NCI-H1694 (cell line): ENCODE measurements at regions not wholly inside any gene's neighbourhood (a gene's known extent, or its start where the extent isn't known, plus 50 kb on each side); places are given as distances from the start of the nearest gene placed in this dataset.

Source experiments
- DNase-seq: peaks from one replicate; lab custom pipeline; 2025; lab: John Stamatoyannopoulos, UW

DNA sequence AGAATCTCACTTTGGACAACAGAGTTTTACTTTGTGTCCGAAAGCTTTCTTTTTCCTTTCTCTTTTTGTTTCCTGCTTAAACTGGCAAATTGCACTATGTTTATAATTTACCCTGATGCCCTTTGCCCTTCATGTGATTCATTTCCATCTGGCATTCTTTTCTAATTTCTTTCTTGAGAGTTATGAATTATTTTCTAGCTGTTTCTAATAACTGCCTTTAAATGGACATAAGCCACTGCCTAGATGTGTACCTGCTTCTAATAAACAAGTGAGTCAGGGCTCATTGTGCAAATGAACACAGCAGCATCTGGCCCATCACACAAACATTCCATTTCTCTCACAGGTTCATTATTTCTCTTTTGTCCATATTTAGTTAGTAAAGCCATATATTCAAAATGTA lies 242.3 kb upstream of the GPRIN3 start:
- no peak for DNase-seq

DNA sequence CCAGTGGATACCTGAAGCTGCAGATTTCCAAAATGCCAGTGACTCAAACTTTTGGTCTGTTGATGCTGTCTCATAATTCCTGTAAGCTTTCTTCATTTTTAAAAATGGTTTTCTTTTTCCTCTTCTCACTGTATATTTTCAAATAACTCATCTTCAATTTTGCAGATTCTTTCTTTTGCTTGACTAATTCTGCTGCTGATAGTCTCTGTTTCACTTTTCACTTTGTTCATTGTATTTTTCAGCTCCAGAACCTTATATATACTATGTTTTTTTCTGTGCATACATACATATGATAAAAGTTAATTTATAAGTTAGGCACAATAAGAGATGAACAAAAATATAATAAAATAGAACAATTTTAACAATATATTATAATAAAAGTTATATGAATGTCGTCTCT lies 237.7 kb upstream of the GPRIN3 start:
- DNase-seq: no peak

DNA sequence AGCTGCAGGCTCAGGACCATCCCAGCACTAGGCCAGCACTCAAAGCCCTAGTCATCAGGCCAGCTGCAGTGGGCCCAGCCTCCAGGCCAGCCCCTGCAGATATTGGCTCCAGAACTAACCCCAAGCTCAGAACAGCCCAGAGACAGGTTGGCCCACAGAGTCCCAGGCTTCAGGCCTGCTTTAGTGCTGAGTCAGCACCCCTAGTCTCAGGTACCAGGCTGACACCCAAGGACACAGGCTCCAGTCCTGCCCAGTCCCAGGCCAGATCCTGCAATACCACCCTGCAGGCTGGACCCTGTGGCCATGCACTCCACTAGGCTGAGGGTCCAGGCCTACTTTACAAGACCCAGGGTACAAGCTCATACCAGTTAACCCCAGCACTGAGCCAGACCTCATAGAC lies 234.4 kb upstream of the GPRIN3 start:
- no peak for DNase-seq

DNA sequence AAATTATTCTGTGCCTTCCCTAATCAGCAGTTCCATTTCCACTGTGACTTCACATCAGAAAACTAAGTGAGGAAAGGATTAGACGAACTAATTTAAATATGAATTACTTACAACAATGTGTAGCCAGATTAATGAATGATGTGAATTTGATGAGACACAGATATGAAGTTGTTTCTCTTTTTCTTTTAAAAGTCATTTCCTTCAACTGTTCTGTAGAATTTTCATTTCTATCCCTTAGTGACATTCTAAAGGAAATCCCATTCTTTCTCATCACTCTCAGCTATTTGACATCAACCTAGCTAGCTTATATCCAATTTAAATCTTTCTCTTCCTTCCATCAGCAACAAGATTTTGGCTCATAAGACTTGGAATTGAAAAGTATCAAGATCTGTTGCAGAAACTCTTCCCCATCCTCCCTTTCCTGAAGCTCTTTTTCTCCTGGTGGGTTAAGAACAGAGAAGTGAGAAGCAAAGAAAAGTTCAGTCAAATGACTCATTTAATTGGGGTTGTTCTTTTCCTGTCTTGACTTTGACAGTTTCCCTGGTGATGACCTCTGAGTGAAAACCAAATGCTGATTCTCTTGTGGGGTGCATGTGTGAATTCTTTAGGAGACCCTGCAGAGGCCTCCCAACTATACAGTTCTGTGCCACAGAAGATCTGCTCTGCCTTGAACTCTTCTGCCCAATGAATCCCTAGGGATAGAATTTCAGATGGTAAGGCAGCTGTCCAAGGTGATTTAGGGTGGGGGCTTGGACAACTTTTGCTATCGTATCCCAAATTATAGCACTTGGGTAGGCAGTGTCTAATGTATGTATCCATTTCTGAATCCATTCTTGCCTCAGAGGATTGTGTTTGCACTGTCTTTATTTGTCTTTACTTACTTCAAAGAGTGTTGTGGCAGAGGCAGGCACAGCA lies 232.5 kb upstream of the GPRIN3 start:
- no peak for DNase-seq

DNA sequence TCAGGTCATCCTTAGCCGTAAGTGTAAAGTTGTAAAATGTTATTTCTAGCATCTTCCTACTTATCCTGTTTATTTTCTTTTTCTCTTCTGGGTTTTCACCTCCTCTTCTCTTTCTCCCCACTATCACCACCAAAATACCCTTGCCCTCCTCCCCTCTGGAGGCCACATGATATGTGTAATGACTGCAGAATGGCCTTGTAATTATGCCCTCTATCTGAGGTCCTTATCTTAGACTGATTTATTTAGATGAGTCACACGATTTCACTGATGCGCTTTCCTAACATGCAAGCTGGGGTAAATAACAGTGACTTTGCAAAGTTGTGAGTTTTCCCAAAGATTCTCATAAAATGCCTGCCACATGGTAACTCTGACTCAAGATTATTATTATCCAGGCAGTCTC lies 231.8 kb upstream of the GPRIN3 start:
- no peak for DNase-seq

DNA sequence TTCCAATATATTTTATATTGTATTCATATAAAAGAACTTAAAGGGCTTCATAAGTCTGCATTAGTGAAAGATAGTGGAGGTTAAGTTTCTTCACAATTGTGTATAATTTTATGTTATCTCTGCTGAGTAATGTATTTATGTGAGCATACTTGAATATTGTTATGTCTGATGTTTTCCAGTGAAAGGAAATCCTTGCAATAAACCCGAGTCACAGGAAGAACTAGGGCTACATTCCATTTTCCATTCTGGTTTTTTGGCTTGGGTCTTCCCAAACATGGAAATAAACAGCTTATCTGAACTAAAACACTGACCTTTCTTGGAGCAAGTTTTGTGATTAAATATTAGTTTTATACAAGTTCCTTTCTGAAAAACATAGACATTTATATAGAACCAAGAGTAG lies 231.3 kb upstream of the GPRIN3 start:
- no peak for DNase-seq

DNA sequence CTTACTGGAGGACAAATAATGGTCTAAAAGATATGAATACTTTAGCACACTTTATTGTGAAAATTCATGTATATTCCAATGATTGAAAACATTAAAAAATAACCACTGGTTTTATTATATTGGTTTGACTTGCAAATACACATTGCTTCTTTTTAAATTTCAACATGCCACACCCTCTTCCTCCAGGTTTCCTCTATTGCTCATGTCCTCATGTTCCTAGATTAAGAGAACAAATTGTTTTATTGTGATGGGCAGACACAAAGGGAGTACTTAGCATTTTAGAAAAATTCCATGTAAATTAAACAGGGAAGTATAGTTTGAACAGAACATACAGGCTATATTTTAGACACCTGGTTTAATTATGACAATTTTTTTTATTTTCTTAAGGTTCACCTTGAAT lies 230.6 kb upstream of the GPRIN3 start:
- no peak for DNase-seq

DNA sequence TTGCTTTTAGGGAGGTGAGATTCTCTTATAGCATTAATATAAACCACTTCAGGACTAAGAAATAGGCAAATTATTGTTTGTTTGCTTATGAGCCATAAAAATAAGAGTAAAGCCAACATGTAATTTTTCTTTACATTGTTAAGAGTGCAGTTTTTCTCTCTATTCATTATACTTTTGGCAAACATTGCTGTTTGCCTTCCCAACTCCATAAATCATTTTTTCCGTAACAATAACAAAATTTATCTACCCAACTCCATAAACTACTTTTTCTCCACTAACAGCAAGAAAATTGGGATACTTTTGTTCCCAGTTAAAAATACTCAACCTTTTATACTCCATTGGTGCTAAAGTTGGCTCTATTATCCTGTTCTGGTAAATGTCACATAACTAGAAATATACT lies 229.7 kb upstream of the GPRIN3 start:
- no peak for DNase-seq

DNA sequence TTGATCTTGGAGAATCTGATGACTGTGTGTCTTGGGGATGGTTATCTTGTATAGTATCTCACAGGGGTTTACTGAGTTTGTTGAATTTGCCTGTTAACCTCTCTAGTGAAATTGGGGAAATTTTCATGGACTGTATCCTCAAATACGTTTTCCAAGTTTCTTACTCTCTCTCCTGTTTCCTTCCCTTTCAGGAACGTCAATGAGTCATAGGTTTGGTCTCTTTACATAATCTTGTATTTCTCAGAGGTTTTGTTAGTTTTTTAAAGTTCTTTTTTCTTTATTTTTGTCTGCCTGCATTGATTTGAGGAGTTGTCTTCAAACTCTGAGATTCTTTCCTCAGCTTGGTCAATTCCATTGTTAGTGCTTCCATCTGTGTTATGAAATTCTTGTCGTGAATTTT lies 227.7 kb upstream of the GPRIN3 start:
- no peak for DNase-seq

DNA sequence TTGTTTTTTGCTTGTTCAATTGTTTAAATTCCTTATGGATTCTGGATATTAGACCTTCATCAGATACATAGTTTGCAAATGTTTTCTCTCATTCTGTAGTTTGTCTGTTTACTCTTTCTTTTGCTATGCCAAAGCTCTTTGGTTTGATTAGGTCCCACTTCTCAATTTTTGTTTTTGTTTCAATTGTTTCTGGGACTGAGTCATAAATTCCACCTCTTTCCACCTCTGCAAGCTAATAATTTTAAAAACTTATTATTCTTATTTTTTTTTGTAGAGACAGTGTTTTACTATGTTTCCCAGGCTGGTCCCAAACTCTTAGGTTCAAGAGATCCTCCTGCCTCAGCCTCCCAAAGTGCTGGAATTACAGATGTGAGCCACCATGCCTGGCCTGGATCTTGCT lies 226.8 kb upstream of the GPRIN3 start:
- no peak for DNase-seq

DNA sequence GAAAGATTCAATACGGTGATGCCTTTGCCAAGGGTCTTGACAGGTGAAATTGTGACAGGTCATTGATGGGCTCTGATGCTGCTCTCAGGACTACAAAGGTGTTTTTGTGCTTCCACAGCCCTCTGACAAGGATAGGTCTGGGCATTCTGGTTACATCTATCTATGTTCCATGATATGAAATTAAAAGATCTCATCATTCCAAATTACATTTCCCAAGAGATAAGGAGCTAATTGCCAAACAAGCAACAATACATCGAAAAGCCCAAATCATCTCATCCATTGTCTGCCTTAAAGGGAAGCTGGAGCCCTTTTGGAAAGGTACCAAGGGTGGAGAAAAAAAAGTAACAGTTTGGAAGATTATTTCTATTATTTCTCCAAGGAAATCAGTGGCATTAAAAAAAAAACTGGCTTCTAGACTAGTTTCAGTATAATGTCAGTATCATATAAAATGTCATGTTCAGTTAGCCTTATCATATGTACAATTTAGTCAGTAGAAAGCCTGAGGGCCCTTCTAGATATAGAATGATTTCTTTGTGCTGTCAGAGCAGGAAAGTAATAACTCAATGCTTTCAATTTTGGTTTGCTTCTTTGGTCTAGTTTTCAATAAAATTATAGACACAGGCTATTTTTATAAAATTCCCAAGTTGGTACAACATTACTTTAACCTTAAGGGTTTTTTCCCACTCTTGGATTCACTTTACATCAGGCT lies 224.5 kb upstream of the GPRIN3 start:
- DNase-seq: no peak

DNA sequence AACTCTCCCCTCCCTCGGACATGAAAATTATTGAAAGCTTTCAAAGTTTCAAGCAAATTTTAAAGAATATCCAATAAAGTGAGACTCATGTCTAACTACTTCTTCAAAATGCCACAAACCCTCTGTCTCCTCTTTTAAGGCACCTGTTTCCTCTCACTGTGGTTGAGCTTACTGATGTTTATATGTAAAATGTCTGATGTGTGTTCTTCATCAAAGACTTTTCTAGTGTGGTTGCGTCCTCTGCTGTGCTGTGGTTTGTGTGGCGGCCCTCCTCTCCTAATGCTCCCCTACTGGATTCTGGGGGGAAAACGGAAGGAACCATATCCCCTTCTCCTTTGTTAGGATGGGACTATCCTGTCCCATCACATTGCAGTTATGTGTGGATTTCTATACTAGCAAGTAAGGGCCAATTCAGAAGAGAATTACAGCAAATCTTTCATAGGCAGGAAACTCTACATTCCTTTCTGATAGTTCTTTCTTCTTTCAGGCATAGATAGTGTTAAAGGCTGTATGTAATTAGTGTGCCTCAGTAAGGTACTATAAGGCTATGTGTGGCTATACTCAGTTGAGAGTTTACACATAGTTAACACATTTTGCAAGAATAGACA lies 221.0 kb upstream of the GPRIN3 start:
- DNase-seq: no peak

DNA sequence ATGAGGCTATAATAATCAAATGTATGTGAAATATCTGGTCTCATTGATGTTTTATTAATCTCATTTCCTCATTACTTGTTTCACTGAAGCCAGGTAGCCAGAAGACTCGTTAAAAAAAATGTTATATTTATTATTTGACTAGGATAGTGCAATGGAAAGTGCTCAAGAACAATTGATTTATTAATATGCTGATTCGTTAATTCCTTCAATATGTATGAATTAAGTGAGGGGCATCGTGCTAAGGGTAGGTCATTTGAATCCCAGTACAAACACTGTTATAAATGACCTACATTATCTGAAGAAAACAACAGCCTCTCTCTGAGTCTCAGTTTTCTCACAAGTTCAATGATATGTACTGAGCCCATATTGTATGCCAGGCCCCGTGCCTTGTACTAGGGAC lies 214.2 kb upstream of the GPRIN3 start:
- no peak for DNase-seq

DNA sequence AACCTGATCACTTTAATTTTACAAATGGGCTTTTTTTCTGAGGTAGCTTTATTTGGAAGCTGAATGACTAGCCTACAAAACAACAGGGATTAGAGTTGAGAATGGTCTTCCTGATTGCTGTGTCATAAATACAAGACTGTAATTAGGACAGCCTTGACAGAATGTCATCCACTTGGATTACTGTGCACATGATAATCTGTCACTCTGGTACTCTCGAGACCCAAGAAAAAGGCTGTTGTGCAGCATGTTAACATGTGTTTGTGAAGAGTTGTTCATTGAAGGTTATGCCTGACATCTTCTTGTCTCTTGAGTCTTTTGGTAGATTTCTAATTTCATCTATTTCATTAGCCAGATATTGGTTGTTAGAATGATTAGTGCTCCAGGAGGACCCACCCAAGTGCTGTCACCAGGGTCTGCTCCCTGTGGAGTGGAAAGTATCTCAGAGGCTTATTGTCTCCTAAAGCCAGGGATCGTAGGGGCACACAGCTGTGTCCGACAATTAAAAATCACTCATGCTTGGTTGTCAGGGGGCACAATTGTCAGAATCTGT lies 212.2 kb upstream of the GPRIN3 start:
- DNase-seq: no peak

DNA sequence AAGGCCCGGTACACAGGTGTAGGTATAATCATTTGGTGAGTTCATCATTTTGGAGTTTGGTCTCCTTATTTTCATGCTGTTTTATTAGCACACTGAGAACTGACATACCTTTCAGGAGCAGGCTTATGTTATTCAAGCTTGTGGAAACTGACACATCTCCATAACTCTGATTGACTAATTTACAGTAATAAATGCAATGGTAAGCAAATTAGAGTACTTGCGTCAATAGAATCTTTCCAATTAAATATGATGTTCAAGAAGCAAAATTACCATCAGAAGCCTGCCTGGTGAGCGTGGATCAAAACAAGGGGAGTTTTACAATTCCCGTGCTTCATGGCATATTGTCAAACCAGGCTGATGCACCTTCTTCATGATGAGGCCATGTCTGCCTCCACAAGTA lies 210.7 kb upstream of the GPRIN3 start:
- DNase-seq: no peak

DNA sequence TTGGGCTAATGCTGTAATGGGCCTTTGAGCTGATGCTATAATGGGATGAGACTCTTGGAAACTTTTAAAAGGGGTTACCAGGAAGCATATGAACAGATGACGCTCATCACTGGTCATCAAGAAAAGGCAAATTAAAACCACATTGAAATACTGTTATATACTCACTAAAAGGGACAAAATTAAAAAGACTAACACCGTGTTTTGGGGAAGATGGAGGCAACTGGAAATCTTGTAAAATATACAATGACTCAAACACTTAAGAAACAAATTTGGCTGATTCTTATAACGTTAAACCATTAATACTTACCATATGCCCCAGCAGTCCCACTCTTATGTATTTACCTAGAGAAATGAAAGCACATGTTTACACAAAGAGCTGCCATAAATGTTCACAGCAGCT lies 207.2 kb upstream of the GPRIN3 start:
- no peak for DNase-seq

DNA sequence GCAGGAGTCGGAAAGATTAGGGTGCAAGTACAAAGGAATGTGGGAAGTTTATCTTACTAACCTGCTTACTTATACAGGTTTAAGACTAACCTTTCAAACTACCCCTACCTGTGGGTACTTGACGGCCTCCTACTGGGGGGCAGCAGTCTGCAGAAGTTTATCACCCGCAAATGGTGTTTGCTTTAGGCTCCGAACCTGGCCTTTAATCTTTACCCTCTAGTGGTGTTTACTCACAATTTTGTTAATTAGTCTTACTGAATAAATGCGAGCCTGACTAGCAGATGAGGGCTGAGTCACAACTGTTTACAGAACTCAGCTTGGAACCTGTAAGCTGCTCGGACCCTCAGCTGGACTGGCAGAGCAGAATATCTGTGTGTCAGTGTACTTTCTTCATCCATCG lies 204.2 kb upstream of the GPRIN3 start:
- no peak for DNase-seq

DNA sequence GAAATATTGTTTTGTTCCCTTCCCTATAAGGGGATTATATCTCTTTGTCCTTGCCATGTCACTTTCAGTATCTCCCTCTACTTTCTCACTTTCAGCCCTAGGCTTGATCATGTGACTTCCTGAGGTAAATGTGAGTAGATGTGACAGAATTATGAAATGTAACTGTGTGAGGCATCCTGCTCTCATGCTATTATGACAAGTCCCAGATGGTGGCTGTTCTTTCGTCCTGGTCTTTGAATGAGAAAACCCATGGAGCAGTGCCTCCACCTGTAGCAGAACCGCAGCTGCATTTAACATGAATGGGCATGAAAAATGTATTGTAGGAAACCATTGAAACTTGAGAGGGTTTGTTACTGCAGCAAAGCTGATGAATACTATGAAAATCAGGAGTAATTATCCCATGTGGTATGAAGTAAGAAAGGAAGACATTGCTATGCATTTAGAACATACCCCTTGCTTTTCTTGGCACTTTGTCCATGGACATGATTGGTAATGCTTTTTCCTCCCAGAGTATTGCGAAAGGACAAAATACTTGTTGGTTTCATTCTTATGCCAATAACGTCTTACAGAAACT lies 202.2 kb upstream of the GPRIN3 start:
- no peak for DNase-seq

DNA sequence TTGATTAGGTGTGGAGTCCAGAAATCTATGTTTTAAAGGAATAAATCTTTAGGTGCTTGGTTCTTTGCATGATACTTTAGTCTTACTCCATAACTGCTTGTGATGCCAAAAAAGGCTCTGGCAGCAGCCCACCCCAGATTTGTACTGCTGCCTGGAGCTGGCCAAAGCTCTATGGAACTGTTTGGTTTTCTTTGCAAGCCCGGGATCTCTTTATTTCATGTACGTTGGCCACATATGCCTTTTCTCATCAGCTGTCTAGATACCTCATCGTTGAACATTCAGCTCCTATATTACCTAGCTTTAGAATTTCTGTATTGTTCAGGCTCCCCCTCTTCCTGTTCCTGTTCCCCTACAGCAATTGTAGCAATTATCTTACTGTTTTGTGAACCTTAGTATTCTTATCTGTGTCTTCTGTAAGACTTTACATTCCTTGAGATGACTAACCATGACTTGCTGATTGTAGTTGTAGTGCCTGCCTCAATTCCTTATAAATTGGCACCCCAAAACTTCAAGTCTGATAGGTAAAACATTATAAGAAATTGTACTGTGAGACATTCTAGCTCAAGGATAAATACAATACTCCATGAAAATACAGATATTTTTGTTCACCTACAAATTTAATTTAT lies 199.4 kb upstream of the GPRIN3 start:
- DNase-seq: no peak

DNA sequence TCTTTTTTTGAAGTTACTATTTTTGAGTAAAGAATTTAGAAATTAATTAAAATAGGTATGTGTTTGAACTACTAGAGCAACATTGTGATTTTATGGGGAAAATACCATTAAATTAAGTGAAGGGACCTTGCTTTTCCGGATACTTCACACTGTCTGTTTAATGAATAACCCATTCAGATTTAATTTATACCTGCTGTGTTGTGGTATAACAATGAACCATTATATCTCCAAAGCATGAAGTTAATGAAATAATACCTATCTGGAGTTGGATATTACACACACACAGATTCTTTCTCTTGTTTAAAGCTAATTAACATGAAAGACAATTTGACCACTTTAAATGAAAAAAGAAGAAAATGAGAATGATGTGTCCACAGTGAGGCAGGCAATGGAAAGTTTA lies 195.0 kb upstream of the GPRIN3 start:
- no peak for DNase-seq

DNA sequence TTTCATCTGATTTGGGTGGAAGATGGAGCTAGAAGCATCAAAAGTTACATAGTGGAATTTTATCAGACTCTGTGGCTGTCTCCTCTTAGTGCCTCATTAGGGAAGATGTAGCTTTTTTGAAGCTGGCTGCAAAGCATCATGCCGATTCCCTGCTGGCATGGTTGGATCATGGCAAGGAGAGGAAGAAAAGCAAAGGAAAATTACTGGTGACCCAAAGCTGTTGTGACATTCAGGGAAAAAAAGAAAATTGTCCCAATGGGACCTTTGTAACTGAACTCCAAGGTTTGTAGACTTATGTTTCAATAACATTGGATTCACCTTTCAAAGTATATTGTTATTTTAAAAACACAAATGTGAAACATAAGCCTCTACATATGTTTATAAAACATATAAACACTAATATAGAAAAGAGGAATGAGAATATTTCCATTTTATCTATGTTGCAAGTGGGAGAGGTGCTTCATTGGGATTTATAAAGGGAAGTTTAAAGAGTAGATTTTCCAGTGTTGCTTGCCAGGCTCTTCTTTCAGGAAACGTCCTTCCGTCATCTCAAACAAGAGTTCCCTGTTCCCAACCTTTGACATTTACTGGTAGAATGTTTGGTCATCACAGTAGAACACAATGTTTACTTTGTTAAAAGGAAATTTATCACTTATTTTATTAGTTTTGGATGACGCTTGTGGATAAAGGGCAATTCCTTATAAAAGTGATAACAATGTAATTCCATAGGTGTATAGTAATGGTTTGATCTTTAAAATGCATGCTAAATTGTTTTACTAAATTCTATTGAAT lies 190.1 kb upstream of the GPRIN3 start:
- no peak for DNase-seq
